Loucy (cell line): ENCODE measurements at regions not wholly inside any gene's neighbourhood (a gene's known extent, or its start where the extent isn't known, plus 50 kb on each side); places are given as distances from the start of the nearest gene placed in this dataset.

Experiments used
- H2AFZ ChIP-seq: fragments of 200-600 bp; sonication (generic); 2 replicates; pipeline ENCODE4 v1.6.0; 2016; ENCODE audit warnings: antibody characterized with exemption, mild to moderate bottlenecking, low read length, moderate library complexity
- H3F3A ChIP-seq: fragments of 200-600 bp; 2 replicates; pipeline ENCODE4 v1.6.0; 2016; ENCODE audit warnings: antibody characterized with exemption, low read depth, mild to moderate bottlenecking
- H3K27me3 ChIP-seq: fragments of 200-600 bp; sonication (generic); 2 replicates; pipeline ENCODE4 v1.6.1; 2014; ENCODE audit warnings: low read length, mild to moderate bottlenecking; ENCODE audit not compliant: insufficient read depth, poor library complexity, severe bottlenecking
- H3K36me3 ChIP-seq: fragments of 200-600 bp; sonication (generic); 2 replicates; pipeline ENCODE4 v1.6.1; 2016; ENCODE audit warnings: low read length; ENCODE audit not compliant: insufficient read depth
- H3K4me1 ChIP-seq: fragments of 200-600 bp; sonication (generic); 2 replicates; pipeline ENCODE4 v1.5.1; 2014; ENCODE audit warnings: low read length, mild to moderate bottlenecking; ENCODE audit not compliant: insufficient read depth, poor library complexity, severe bottlenecking
- H3K4me2 ChIP-seq: fragments of 200-600 bp; sonication (generic); 2 replicates; pipeline ENCODE4 v1.6.0; 2014; ENCODE audit warnings: antibody characterized with exemption, low read length, low read depth, mild to moderate bottlenecking; ENCODE audit not compliant: poor library complexity, severe bottlenecking
- H3K4me3 ChIP-seq: fragments of 200-600 bp; sonication (generic); 2 replicates; pipeline ENCODE4 v1.5.1; 2014; ENCODE audit warnings: low read length, mild to moderate bottlenecking, mixed read lengths; ENCODE audit not compliant: poor library complexity, severe bottlenecking
- H3K79me2 ChIP-seq: fragments of 200-600 bp; sonication (generic); 2 replicates; pipeline ENCODE4 v1.6.1; 2014; ENCODE audit warnings: low read length; ENCODE audit not compliant: insufficient read depth
- H3K9ac ChIP-seq: fragments of 200-600 bp; sonication (generic); 2 replicates; pipeline ENCODE4 v1.6.0; 2014; ENCODE audit warnings: mild to moderate bottlenecking, low read depth, low read length, moderate library complexity; ENCODE audit not compliant: poor library complexity, severe bottlenecking
- H3K9me2 ChIP-seq: fragments of 200-600 bp; sonication (generic); replicated peaks from 2 replicates; pipeline ENCODE4 v1.6.1; 2016; ENCODE audit warnings: low read depth, low read length, mixed read lengths
- H3K9me3 ChIP-seq: fragments of 200-600 bp; sonication (generic); 2 replicates; pipeline ENCODE4 v1.6.1; 2014; ENCODE audit warnings: mild to moderate bottlenecking, antibody characterized with exemption, low read length, low read depth; ENCODE audit not compliant: insufficient read depth
- H4K20me1 ChIP-seq: fragments of 200-600 bp; sonication (generic); 2 replicates; pipeline ENCODE4 v1.6.0; 2014; ENCODE audit warnings: antibody characterized with exemption, low read length, mild to moderate bottlenecking; ENCODE audit not compliant: insufficient read depth, poor library complexity, severe bottlenecking
- CTCF ChIP-seq: fragments of 200-600 bp; sonication (generic); conservative IDR thresholded peaks from 2 replicates; pipeline ENCODE4 v1.5.1; 2014; ENCODE audit warnings: mild to moderate bottlenecking, antibody characterized with exemption, low read length
- EZH2phosphoT487 ChIP-seq: fragments of 200-600 bp; IDR thresholded peaks from 2 replicates; pipeline ENCODE4 v1.6.1; 2018; ENCODE audit warnings: antibody characterized with exemption, mild to moderate bottlenecking, moderate library complexity, borderline replicate concordance

DNA sequence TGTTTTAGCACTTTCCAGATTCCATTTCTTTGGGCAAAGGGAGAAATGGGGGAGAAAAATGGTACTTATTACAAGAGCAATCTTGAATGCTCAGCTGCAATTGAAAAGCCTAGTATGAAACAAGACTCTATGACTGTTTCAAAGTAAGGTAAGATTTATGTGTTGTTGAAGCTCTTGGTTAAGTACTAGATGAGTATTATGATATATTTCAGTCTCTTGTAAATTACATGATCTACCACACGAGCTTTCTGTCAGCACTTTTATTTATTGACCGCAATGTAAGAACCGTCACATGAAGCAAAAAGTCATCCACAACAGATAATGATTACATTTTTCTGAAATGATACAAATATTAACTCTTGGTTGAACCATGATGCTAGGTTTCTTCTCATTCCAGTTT lies 906.7 kb upstream of the CHORDC1 start:
- Histone ChIP-seq H3K4me3 (no peak overlapping the region), H3K79me2 (no peaks in the 10 kb centered on the region), H3K9me3 (no peaks in the 10 kb centered on the region), H3K9me2 (no peaks in the 10 kb centered on the region), H3K4me1 (no peaks in the 10 kb centered on the region), H3K9ac (no peak overlapping the region), H3K27me3 (no peaks in the 10 kb centered on the region), H2AFZ (no peak overlapping the region), H4K20me1 (no peaks in the 10 kb centered on the region), H3K36me3 (no peaks in the 10 kb centered on the region), H3F3A (no peaks in the 10 kb centered on the region), H3K4me2 (no peak overlapping the region)
- TF ChIP-seq EZH2phosphoT487 (no peak), CTCF (no peak)

- Histone ChIP-seq H3K4me3 (no peak overlapping the region), H3K9me3 (no peaks in the 10 kb centered on the region), H3K27me3 (no peaks in the 10 kb centered on the region), H2AFZ (no peak overlapping the region), H3F3A (no peaks in the 10 kb centered on the region), H3K4me2 (no peak overlapping the region), H3K9ac (no peak overlapping the region), H3K9me2 (no peaks in the 10 kb centered on the region), H4K20me1 (no peaks in the 10 kb centered on the region), H3K79me2 (no peaks in the 10 kb centered on the region), H3K36me3 (no peaks in the 10 kb centered on the region), H3K4me1 (no peaks in the 10 kb centered on the region)
- TF ChIP-seq EZH2phosphoT487 (no peak), CTCF (no peak)
Observed at GRCh38 chr11:91124363-91124762, 901.5 kb upstream of the CHORDC1 start.

GRCh38 chr11:91115116-91115515 lies 892.3 kb upstream of the CHORDC1 start:
- Histone ChIP-seq H3K4me3 (no peak overlapping the region), H3K9me2 (no peaks in the 10 kb centered on the region), H3K79me2 (no peaks in the 10 kb centered on the region), H4K20me1 (no peaks in the 10 kb centered on the region), H3K27me3 (no peaks in the 10 kb centered on the region), H3K9ac (no peak overlapping the region), H3F3A (no peaks in the 10 kb centered on the region), H3K4me2 (no peak overlapping the region), H3K9me3 (no peaks in the 10 kb centered on the region), H3K4me1 (no peaks in the 10 kb centered on the region), H2AFZ (no peak overlapping the region), H3K36me3 (no peaks in the 10 kb centered on the region)
- TF ChIP-seq EZH2phosphoT487 (no peak), CTCF (no peak)
